ENCODE measurements at regions not wholly inside any gene's neighbourhood (a gene's known extent, or its start where the extent isn't known, plus 50 kb on each side); places are given as distances from the start of the nearest gene placed in this dataset.

- DNase-seq (ENCODE audit: low spot score), result no peak
These were observed 60.6 kb upstream of the MYRIP start for GRCh38 chr3:39748763-39749162.

DNA sequence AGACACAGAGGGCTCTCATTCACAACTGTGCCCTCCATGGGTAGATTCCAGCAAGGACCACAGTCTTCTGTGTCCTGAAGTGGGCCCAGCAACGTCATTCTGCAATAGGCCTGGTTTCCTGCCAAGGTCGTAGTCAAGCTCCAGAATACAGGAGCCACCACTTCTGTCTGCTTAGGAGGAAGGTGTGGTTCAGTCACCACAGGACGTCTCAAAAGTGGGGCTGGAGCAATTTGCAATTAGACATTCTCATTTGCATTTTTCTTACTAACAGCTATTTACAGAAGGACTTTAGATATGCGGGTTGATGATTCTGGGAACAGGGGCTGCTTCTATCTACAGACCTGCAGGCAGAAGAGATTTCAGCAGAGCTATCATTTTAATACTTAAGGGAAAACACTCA, 58.7 kb upstream of the MYRIP start:
- DNase-seq (ENCODE audit: low spot score), result no peak

GRCh38 chr3:39751286-39751685, 58.1 kb upstream of the MYRIP start:
- DNase-seq (ENCODE audit: low spot score), result no peak

DNA sequence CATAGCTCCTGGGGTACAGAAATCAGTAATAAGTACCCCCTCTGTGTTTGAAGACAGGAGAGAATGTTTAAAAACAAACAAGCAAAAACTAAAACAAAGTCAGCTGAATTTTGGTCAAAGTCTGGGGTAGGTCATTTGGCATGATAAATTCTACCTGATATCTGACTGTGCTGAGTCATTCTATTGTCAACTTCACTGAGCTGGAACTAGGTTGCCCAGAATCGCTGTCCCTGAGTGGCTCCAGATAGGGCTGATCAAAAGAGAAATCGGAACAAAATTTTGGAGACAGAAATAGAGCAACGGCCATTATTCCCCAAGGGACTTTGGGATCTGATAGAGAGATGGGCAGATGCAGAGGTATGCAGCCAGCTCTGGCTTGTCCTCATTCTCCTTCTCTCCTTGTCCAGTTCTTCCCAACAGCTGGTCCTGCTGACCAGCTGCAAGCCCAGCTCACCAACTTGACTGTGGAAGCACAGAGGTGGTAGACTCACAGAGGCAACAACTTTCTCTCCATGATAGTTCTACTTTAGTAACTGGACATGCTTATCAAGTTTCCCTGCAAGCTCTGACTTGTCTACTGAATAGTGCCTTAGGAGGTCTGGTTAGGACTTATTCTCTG, 57.3 kb upstream of the MYRIP start:
- DNase-seq (ENCODE audit: low spot score), result no peak

GRCh38 chr3:39752751-39753150, 56.7 kb upstream of the MYRIP start:
- DNase-seq (ENCODE audit: low spot score), result no peak

GRCh38 chr3:39753391-39753790, 56.0 kb upstream of the MYRIP start:
- DNase-seq (ENCODE audit: low spot score), result no peak

DNA sequence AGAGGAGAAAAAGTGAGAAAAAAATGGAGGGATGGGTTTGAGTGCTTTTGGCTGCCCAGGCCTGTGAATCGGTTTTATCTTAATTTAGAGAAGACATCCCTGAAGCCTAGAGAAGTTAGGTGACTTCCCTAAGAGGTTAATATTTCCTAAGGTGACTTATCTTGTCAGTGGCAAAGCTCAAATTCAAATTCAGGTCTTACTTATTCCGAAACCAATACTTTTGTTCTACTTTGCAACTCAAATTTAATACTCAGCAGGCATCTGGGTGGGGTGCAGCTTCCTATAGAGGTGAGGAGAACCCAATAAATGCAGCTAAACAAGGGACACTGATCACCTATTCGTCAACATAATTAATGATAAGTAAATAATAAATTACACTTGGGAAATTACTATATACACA, 54.9 kb upstream of the MYRIP start:
- no peak for DNase-seq (ENCODE audit: low spot score)

- DNase-seq (ENCODE audit: low spot score), result no peak
These were observed 54.3 kb upstream of the MYRIP start for GRCh38 chr3:39755100-39755499.

DNA sequence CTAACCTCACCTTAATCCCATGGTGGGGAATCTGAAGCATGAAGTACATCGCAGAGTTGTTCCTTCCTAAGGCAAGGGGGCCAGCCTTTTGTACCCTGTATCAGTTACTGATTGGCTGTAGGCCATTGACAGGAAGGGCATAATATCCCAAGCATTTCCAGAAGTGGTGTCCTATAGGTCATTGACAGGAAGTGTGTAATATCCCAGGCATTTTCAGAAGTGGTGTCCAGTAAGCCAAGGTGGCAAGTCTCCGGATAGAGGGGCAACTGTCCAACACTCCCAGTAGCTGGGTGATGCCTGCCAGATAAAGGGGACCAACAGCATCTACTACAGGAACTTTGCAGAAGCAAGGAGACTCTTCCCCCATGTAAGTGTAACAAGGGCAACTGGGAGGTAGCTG, 52.1 kb upstream of the MYRIP start:
- DNase-seq (ENCODE audit: low spot score), result no peak

Data from ureter (tissue), 1 donor.